ENCODE measurements at regions not wholly inside any gene's neighbourhood (a gene's known extent, or its start where the extent isn't known, plus 50 kb on each side); places are given as distances from the start of the nearest gene placed in this dataset.

DNA sequence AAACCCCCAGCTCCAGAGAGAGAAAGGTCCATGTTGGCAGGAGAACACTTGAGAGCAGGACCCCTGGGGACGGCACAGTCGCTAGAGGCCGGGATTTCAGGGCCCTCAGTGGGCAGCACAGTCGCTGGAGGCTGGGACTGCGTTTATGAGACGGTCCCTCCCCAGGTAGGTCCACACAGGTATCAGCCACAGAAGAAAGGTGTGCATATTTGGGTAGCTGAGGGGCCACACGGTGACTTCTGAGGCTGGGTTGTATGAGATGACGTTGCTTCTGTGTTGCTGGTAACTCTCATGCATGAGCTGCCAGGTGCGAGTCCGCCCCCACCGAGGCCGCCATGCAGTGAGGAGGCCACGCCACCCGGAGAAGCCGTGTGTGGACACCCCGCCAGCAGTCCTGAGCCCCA lies 56.9 kb upstream of the PPP2R2D start:
- Histone ChIP-seq H3K36me3 (no peaks in the 10 kb centered on the region), H3K27ac (no peak overlapping the region), H3K27me3 (peaks cover 0 to 4% of the 10 kb centered on the region in 2 donors), H3K9me3 (no peaks in the 10 kb centered on the region), H3K4me1 (no peaks in the 10 kb centered on the region), H3K4me3 (no peak overlapping the region)
- peak in 1 of 2 donors; percentile 43 for DNase-seq (ENCODE audit: low spot score in 2 of 2)
- TF ChIP-seq POLR2A (IDR thresholded peaks at IDR 0.05) (no peak), POLR2AphosphoS5 (IDR thresholded peaks at IDR 0.05) (no peak), CTCF (IDR thresholded peaks at IDR 0.05) (no peak)
- intact Hi-C loops (cut with DNase I; ENCODE audit: low total_unique reads): no loop called here

GRCh38 chr10:131844529-131845084 lies 56.2 kb upstream of the PPP2R2D start:
- Histone ChIP-seq H3K27me3 (peaks cover 0 to 4% of the 10 kb centered on the region in 2 donors), H3K9me3 (no peaks in the 10 kb centered on the region), H3K4me1 (no peaks in the 10 kb centered on the region), H3K27ac (no peak overlapping the region), H3K36me3 (no peaks in the 10 kb centered on the region), H3K4me3 (no peak overlapping the region)
- peak in 1 of 2 donors; percentile 17 for DNase-seq (ENCODE audit: low spot score in 2 of 2)
- TF ChIP-seq POLR2AphosphoS5 (IDR thresholded peaks at IDR 0.05) (no peak), CTCF (IDR thresholded peaks at IDR 0.05) (no peak), POLR2A (IDR thresholded peaks at IDR 0.05) (no peak)
- intact Hi-C loops (cut with DNase I; ENCODE audit: low total_unique reads): no loop called here

- intact Hi-C loops (cut with DNase I; ENCODE audit: low total_unique reads): no loop called here
- no peak for TF ChIP-seq POLR2A (IDR thresholded peaks at IDR 0.05)
- no peak for TF ChIP-seq CTCF (IDR thresholded peaks at IDR 0.05)
- TF ChIP-seq POLR2AphosphoS5 (IDR thresholded peaks at IDR 0.05): no peak
- no peaks in the 10 kb centered on the region for H3K36me3 ChIP-seq
- H3K4me1 ChIP-seq: no peaks in the 10 kb centered on the region
- peaks cover 0 to 4% of the 10 kb centered on the region in 2 donors for H3K27me3 ChIP-seq
- no peak overlapping the region for H3K27ac ChIP-seq
- H3K9me3 ChIP-seq: no peaks in the 10 kb centered on the region
- no peak overlapping the region for H3K4me3 ChIP-seq
- DNase-seq (ENCODE audit: low spot score in 2 of 2): peak in 1 of 2 donors; percentile 37
These were observed 55.1 kb upstream of the PPP2R2D start for GRCh38 chr10:131845505-131846239.

DNA sequence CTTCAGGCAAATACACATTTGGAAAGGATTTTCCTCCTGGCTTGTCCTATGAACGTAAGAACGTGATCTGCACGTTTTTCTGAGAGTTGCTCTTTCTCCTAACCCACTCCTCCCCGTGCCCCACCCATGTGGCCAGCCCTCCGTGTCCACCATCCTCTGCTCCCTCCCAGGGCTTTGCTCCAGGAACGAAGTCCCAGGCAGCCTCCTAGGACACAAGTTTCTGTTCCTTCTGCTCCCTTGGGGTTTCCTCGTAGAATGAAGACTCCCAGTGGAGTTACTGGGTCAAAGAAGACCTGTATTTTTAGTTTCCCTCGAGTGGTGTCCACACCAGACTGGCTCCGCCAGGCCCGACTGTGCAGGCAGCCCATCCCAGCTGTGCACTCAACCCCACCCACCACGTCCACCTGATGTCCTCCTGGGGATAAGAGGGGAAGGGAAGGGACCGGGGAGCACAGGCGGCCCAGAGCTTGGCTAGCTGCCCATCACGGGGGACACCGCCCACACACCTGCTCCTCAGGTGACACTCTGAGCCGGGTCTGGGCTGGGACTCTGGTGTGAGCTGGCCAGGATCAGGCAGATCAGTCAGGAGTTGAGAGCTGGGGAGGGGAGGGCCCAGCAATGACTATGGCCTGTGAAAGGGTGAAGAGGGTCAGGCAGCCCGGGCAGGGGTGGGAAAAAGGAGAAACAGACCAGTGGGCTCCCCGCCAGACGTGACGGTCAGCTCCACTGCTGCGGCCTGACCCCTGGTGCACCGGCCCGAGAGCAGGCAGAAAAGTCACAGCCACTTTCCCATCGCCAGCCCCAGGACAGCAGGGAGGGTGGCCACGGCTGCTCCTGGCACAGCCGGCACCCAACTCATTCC lies 54.3 kb upstream of the PPP2R2D start:
- H3K4me3 ChIP-seq: no peak overlapping the region

More for the DNA sequence above, 54.3 kb upstream of the PPP2R2D start:
- Histone ChIP-seq H3K4me1 (no peaks in the 10 kb centered on the region), H3K27ac (no peak overlapping the region), H3K9me3 (no peaks in the 10 kb centered on the region), H3K36me3 (no peaks in the 10 kb centered on the region), H3K27me3 (peaks cover 0 to 4% of the 10 kb centered on the region in 2 donors)
- intact Hi-C loops (cut with DNase I; ENCODE audit: low total_unique reads): loop anchor here (1.0 kb wide), 1 partner anchor 30 kb away; no protein-coding TSS in a partner anchor
- no peak for TF ChIP-seq POLR2AphosphoS5 (IDR thresholded peaks at IDR 0.05)
- TF ChIP-seq CTCF (IDR thresholded peaks at IDR 0.05): no peak
- TF ChIP-seq POLR2A (IDR thresholded peaks at IDR 0.05): no peak
- peak in 1 of 2 donors; percentile 42 for DNase-seq (ENCODE audit: low spot score in 2 of 2)
